22Rv1 (cell line): ENCODE measurements at regions not wholly inside any gene's neighbourhood (a gene's known extent, or its start where the extent isn't known, plus 50 kb on each side); places are given as distances from the start of the nearest gene placed in this dataset.

Experiments used
- H3K27ac ChIP-seq: fragments of 450-650 bp; 2 replicates; pipeline ENCODE4 v1.5.1; 2017
- CTCF ChIP-seq: fragments of 450-650 bp; IDR thresholded peaks from 2 replicates; pipeline ENCODE4 v1.5.1; 2017; ENCODE audit warnings: mild to moderate bottlenecking
- ZFX ChIP-seq: fragments of 450-650 bp; IDR thresholded peaks from 2 replicates; pipeline ENCODE4 v1.6.1; 2017; ENCODE audit warnings: antibody characterized with exemption, borderline replicate concordance

GRCh38 chr16:73966851-73967250 lies 329.8 kb upstream of the PSMD7 start:
- no peak for TF ChIP-seq ZFX
- no peak for TF ChIP-seq CTCF
- no peak overlapping the region for H3K27ac ChIP-seq

- TF ChIP-seq CTCF (no peak), ZFX (no peak)
- no peak overlapping the region for H3K27ac ChIP-seq
Observed at GRCh38 chr16:73965591-73965990, 331.0 kb upstream of the PSMD7 start.

GRCh38 chr16:73956587-73957494 lies 339.8 kb upstream of the PSMD7 start:
- peak; percentile 89 for TF ChIP-seq CTCF
- TF ChIP-seq ZFX = no peak
- no peak overlapping the region for H3K27ac ChIP-seq

GRCh38 chr16:73955702-73956101 lies 340.9 kb upstream of the PSMD7 start:
- TF ChIP-seq CTCF (no peak), ZFX (no peak)
- no peak overlapping the region for H3K27ac ChIP-seq

- H3K27ac ChIP-seq = no peak overlapping the region
- TF ChIP-seq CTCF (no peak), ZFX (no peak)
Observed at GRCh38 chr16:73955255-73955654, 341.4 kb upstream of the PSMD7 start.

GRCh38 chr16:73951481-73951880 lies 345.1 kb upstream of the PSMD7 start:
- H3K27ac ChIP-seq = no peak overlapping the region
- TF ChIP-seq CTCF (no peak), ZFX (no peak)

GRCh38 chr16:73949574-73950320 lies 346.9 kb upstream of the PSMD7 start:
- TF ChIP-seq ZFX (no peak), CTCF (no peak)
- H3K27ac ChIP-seq = no peak overlapping the region
